Suprapubic skin (tissue), 4 donors: ENCODE measurements at regions not wholly inside any gene's neighbourhood (a gene's known extent, or its start where the extent isn't known, plus 50 kb on each side); places are given as distances from the start of the nearest gene placed in this dataset.

ENCODE experiments used
- DNase-seq, 2 donors: peaks; one replicate each; pipeline ENCODE4 v3.0.0-alpha.2; 2019; ENCODE audit warnings: low spot score in 2 of 2
- H3K27ac ChIP-seq: fragments of 200-600 bp; sonication (generic); one replicate; pipeline ENCODE4 v1.5.1; 2019
- H3K27me3 ChIP-seq: fragments of 200-600 bp; sonication (generic); one replicate; pipeline ENCODE4 v1.5.1; 2019
- H3K36me3 ChIP-seq: fragments of 200-600 bp; sonication (generic); one replicate; pipeline ENCODE4 v1.5.1; 2019
- H3K4me1 ChIP-seq: fragments of 200-600 bp; sonication (generic); one replicate; pipeline ENCODE4 v1.5.1; 2019
- H3K4me3 ChIP-seq: fragments of 200-600 bp; sonication (generic); one replicate; pipeline ENCODE4 v1.5.1; 2019; ENCODE audit warnings: mild to moderate bottlenecking
- H3K9me3 ChIP-seq: fragments of 200-600 bp; sonication (generic); one replicate; pipeline ENCODE4 v1.5.1; 2019
- CTCF ChIP-seq, 2 donors: fragments of 200-600 bp in 1 of 2; fragments of 450-650 bp in 1 of 2; sonication (generic) in 1 of 2; IDR thresholded peaks; one replicate each; pipeline ENCODE4 v1.5.1; 2016 to 2019; ENCODE audit warnings: antibody characterized with exemption in 2 of 2, mild to moderate bottlenecking in 1 of 2, moderate library complexity in 1 of 2
- EP300 ChIP-seq: sonication (generic); formaldehyde crosslinking; IDR thresholded peaks from one replicate; pipeline ENCODE4 v1.6.1; 2017; ENCODE audit warnings: antibody characterized with exemption
- POLR2A ChIP-seq, 2 donors: fragments of 450-650 bp; IDR thresholded peaks; one replicate each; pipeline ENCODE4 v1.6.1; 2017; ENCODE audit warnings: antibody characterized with exemption in 2 of 2, mild to moderate bottlenecking in 2 of 2, moderate library complexity in 2 of 2
- POLR2AphosphoS5 ChIP-seq, 3 donors: sonication (generic); formaldehyde crosslinking; IDR thresholded peaks; one replicate each; pipeline ENCODE4 v1.6.1; 2017; ENCODE audit warnings: antibody characterized with exemption in 3 of 3
- WGBS: methylation state at CpG from one replicate; pipeline ENCODE4 v1.1.5; 2018; 5-methylcytosine and 5-hydroxymethylcytosine counted together

GRCh38 chr18:55841314-55841713 is 253.3 kb upstream of the TCF4 start:
- WGBS: 87% methylated on average over 2 of the region's 2 CpGs
- H3K36me3 ChIP-seq: no peaks in the 10 kb centered on the region
- no peaks in the 10 kb centered on the region for H3K27me3 ChIP-seq
- DNase-seq: no peak
- H3K4me3 ChIP-seq: no peak overlapping the region
- H3K9me3 ChIP-seq: peaks cover 4% of the 10 kb centered on the region
- TF ChIP-seq POLR2A (IDR thresholded peaks at IDR 0.05): no peak
- no peak for TF ChIP-seq CTCF (IDR thresholded peaks at IDR 0.05)
- TF ChIP-seq EP300: no peak
- TF ChIP-seq POLR2AphosphoS5 (IDR thresholded peaks at IDR 0.05): no peak
- H3K4me1 ChIP-seq: no peaks in the 10 kb centered on the region
- H3K27ac ChIP-seq: no peak overlapping the region

GRCh38 chr18:55840601-55841170 is 252.7 kb upstream of the TCF4 start:
- Histone ChIP-seq H3K27ac (no peak overlapping the region), H3K9me3 (peaks cover 4% of the 10 kb centered on the region), H3K36me3 (no peaks in the 10 kb centered on the region), H3K4me3 (no peak overlapping the region), H3K4me1 (no peaks in the 10 kb centered on the region), H3K27me3 (no peaks in the 10 kb centered on the region)
- TF ChIP-seq EP300 (no peak), POLR2AphosphoS5 (IDR thresholded peaks at IDR 0.05) (no peak), POLR2A (IDR thresholded peaks at IDR 0.05) (no peak), CTCF (IDR thresholded peaks at IDR 0.05) (no peak)
- WGBS: 100% methylated on average over 2 of the region's 30 CpGs
- no peak for DNase-seq

GRCh38 chr18:55839343-55839742 is 251.4 kb upstream of the TCF4 start:
- no peak overlapping the region for H3K4me3 ChIP-seq
- no peak for TF ChIP-seq POLR2AphosphoS5 (IDR thresholded peaks at IDR 0.05)
- TF ChIP-seq POLR2A (IDR thresholded peaks at IDR 0.05): no peak
- TF ChIP-seq EP300: no peak
- TF ChIP-seq CTCF (IDR thresholded peaks at IDR 0.05): no peak
- H3K4me1 ChIP-seq: no peaks in the 10 kb centered on the region
- DNase-seq: no peak
- H3K9me3 ChIP-seq: peaks cover 4% of the 10 kb centered on the region
- H3K27me3 ChIP-seq: no peaks in the 10 kb centered on the region
- H3K27ac ChIP-seq: no peak overlapping the region
- H3K36me3 ChIP-seq: no peaks in the 10 kb centered on the region

GRCh38 chr18:55838841-55839240 is 250.8 kb upstream of the TCF4 start:
- no peak overlapping the region for H3K4me3 ChIP-seq
- H3K4me1 ChIP-seq: no peaks in the 10 kb centered on the region
- TF ChIP-seq POLR2A (IDR thresholded peaks at IDR 0.05) (no peak), POLR2AphosphoS5 (IDR thresholded peaks at IDR 0.05) (no peak), EP300 (no peak), CTCF (IDR thresholded peaks at IDR 0.05) (no peak)
- WGBS: 88% methylated on average over 3 of the region's 3 CpGs
- no peaks in the 10 kb centered on the region for H3K27me3 ChIP-seq
- DNase-seq: no peak
- no peaks in the 10 kb centered on the region for H3K36me3 ChIP-seq
- H3K9me3 ChIP-seq: peaks cover 4% of the 10 kb centered on the region
- H3K27ac ChIP-seq: no peak overlapping the region

GRCh38 chr18:55838319-55838718 is 250.3 kb upstream of the TCF4 start:
- peak overlapping the region; percentile 34 for H3K27ac ChIP-seq
- H3K9me3 ChIP-seq: peaks cover 4% of the 10 kb centered on the region
- TF ChIP-seq POLR2AphosphoS5 (IDR thresholded peaks at IDR 0.05) (no peak), CTCF (IDR thresholded peaks at IDR 0.05) (no peak), POLR2A (IDR thresholded peaks at IDR 0.05) (no peak), EP300 (no peak)
- no peak overlapping the region for H3K4me3 ChIP-seq
- no peaks in the 10 kb centered on the region for H3K36me3 ChIP-seq
- no peak for DNase-seq
- WGBS: 69% methylated on average over 6 of the region's 6 CpGs
- H3K4me1 ChIP-seq: no peaks in the 10 kb centered on the region
- H3K27me3 ChIP-seq: no peaks in the 10 kb centered on the region
